Esophagus squamous epithelium (tissue), 4 donors: ENCODE measurements at regions not wholly inside any gene's neighbourhood (a gene's known extent, or its start where the extent isn't known, plus 50 kb on each side); places are given as distances from the start of the nearest gene placed in this dataset.

ENCODE experiments used
- CTCF ChIP-seq, 6 experiments: fragments of 450-650 bp in 4 of 6; fragments of 200-600 bp in 2 of 6; sonication (generic) in 2 of 6; IDR thresholded peaks; one replicate each; pipeline ENCODE4 v1.5.1; 2016 to 2019; ENCODE audit warnings: antibody characterized with exemption in 6 of 6, mild to moderate bottlenecking in 4 of 6, moderate library complexity in 4 of 6
- POLR2A ChIP-seq, 4 donors: fragments of 450-650 bp; IDR thresholded peaks; one replicate each; pipeline ENCODE4 v1.6.1; 2017; ENCODE audit warnings: antibody characterized with exemption in 4 of 4, mild to moderate bottlenecking in 4 of 4, moderate library complexity in 3 of 4

DNA sequence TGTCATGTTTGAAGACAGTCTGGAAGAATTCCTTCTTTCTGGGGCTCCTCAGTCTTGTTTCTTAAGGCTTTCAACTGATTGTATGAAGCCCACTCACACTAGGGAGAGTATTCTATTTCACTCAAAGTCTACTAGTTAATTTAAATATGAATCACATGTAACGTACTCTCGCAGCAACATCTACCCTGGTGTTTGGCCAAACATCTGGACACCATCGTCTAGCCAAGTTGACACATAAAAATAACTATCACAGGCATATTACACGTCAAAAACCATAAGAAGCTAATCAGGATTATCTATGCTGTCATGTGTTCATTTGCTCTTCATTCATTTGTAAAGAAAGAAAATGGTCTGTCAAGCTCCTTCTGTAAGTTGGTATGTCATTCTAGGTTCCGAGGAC lies 787.4 kb downstream of the KCNJ2 start:
- TF ChIP-seq CTCF (IDR thresholded peaks at IDR 0.05) (no peak), POLR2A (IDR thresholded peaks at IDR 0.05) (no peak)
